ENCODE measurements at regions not wholly inside any gene's neighbourhood (a gene's known extent, or its start where the extent isn't known, plus 50 kb on each side); places are given as distances from the start of the nearest gene placed in this dataset.

GRCh38 chr5:57532513-57533497, 50.2 kb upstream of the ACTBL2 start:
- H3K79me1 ChIP-seq (ENCODE audit: low read depth, low read length) = no peaks in the 10 kb centered on the region
- H2BK12ac ChIP-seq (ENCODE audit: low read depth, low read length) = no peak overlapping the region
- H2BK120ac ChIP-seq (replicated peaks; ENCODE audit: low read depth, low read length) = no peak overlapping the region
- no peak overlapping the region for H3K4ac ChIP-seq (replicated peaks; ENCODE audit: insufficient read length, low read depth, low read length)
- H4K91ac ChIP-seq (replicated peaks; ENCODE audit: insufficient read length, low read length) = no peak overlapping the region
- H3K36me3 ChIP-seq (ENCODE audit: control insufficient read depth in 2 of 4, insufficient read depth in 4 of 4, low read length in 3 of 4) = no peaks in the 10 kb centered on the region
- no peaks in the 10 kb centered on the region for H3K79me2 ChIP-seq (ENCODE audit: control insufficient read depth in 1 of 2, insufficient read depth in 2 of 2, low read length in 2 of 2)
- ChIA-PET CTCF (ENCODE audit: partially characterized antibody) (interaction anchor here (0.7 kb wide), 1 partner anchor 236 kb away, joined by 3 read pairs; no protein-coding TSS in a partner anchor), POLR2A (ENCODE audit: partially characterized antibody) (no interaction called here)
- 94% methylated on average over 4 of the region's 4 CpGs; no CpG with 5 or more reads in 1 of the 2 experiments for WGBS, 2 experiments (ENCODE audit: extremely low coverage in 1 of 2, insufficient coverage in 1 of 2, insufficient read length in 1 of 2, insufficient replicate concordance in 2 of 2, low coverage in 1 of 2, low lambda C conversion rate in 2 of 2, missing lambda C conversion rate in 1 of 2)
- no peak overlapping the region for H2AK5ac ChIP-seq (ENCODE audit: low read depth, low read length)
- no peaks in the 10 kb centered on the region for H3K9me3 ChIP-seq (ENCODE audit: insufficient read depth in 2 of 2, low read depth in 1 of 2, low read length in 1 of 2)
- H4K5ac ChIP-seq (ENCODE audit: insufficient read length, low read depth, low read length) = no peak overlapping the region
- no peaks in the 10 kb centered on the region for H3K4me1 ChIP-seq (replicated peaks in 1 of 4; ENCODE audit: control insufficient read depth in 3 of 4, insufficient read depth in 4 of 4, low read length in 3 of 4)
- H3K56ac ChIP-seq (replicated peaks; ENCODE audit: insufficient read length, low read depth, low read length) = no peak overlapping the region
- no peak overlapping the region for H3K23ac ChIP-seq (ENCODE audit: insufficient read length)
- H3K4me3 ChIP-seq (ENCODE audit: extremely low read depth in 1 of 4, insufficient read depth in 2 of 4, low read depth in 3 of 4, low read length in 4 of 4) = no peak overlapping the region
- H3K14ac ChIP-seq (ENCODE audit: insufficient read length) = no peak overlapping the region
- H3K18ac ChIP-seq (ENCODE audit: extremely low read depth, low read length) = no peak overlapping the region
- no peak overlapping the region for H2AFZ ChIP-seq (ENCODE audit: low read length)
- no peak overlapping the region for H3K9ac ChIP-seq (replicated peaks in 1 of 4; ENCODE audit: extremely low read depth in 1 of 4, low read depth in 3 of 4, low read length in 3 of 4)
- H3K27ac ChIP-seq (ENCODE audit: low read depth, low read length) = no peak overlapping the region
- no peak overlapping the region for H2BK15ac ChIP-seq (ENCODE audit: low read length)
- H4K20me1 ChIP-seq (replicated peaks in 1 of 2; ENCODE audit: control insufficient read depth in 1 of 2, insufficient read depth in 2 of 2, low read length in 2 of 2) = no peaks in the 10 kb centered on the region
- no peak overlapping the region for H2BK20ac ChIP-seq (ENCODE audit: low read length)
- DNase-seq (ENCODE audit: low read depth in 1 of 2, low spot score in 2 of 2) (no peak), FAIRE-seq (no peak)
- no peaks in the 10 kb centered on the region for H3K27me3 ChIP-seq (replicated peaks in 1 of 4; ENCODE audit: control insufficient read depth in 3 of 4, extremely low read depth in 1 of 4, insufficient read depth in 3 of 4, low read length in 3 of 4)
- H4K8ac ChIP-seq (ENCODE audit: extremely low read depth, insufficient read depth, low read length) = no peak overlapping the region
- H3K4me2 ChIP-seq (ENCODE audit: insufficient read depth in 1 of 2, low read depth in 2 of 2, low read length in 2 of 2) = no peak overlapping the region
- no peaks in the 10 kb centered on the region for H3K23me2 ChIP-seq (ENCODE audit: low read depth, low read length)
- H2BK5ac ChIP-seq (ENCODE audit: low read depth, low read length) = no peak overlapping the region
- TF ChIP-seq KDM5A (IDR thresholded peaks at IDR 0.05; ENCODE audit: low read length) (no peak), NRF1 (IDR thresholded peaks at IDR 0.05; ENCODE audit: low read depth, low read length) (no peak), GABPA (IDR thresholded peaks at IDR 0.05; ENCODE audit: borderline replicate concordance, insufficient read depth, low read length) (no peak), RFX5 (IDR thresholded peaks at IDR 0.05; ENCODE audit: borderline replicate concordance, low read depth, low read length) (no peak), USF2 (IDR thresholded peaks at IDR 0.05; ENCODE audit: low read length) (no peak), SIRT6 (IDR thresholded peaks at IDR 0.05; ENCODE audit: low read length) (no peak), RAD21 (IDR thresholded peaks at IDR 0.05 in 1 of 2, conservative IDR thresholded peaks at IDR 0.05 in 1 of 2; ENCODE audit: low read depth in 2 of 2, low read length in 2 of 2) (no peak)

All from H1 (cell line).